K562 (cell line): ENCODE measurements at regions not wholly inside any gene's neighbourhood (a gene's known extent, or its start where the extent isn't known, plus 50 kb on each side); places are given as distances from the start of the nearest gene placed in this dataset.

Experiments used
- ATAC-seq: fragments of 200-7000 bp; cut with Tn5 transposase; 3 replicates; pipeline ENCODE4 v1.9.1; 2020; ENCODE audit warnings: moderate library complexity
- BruUV-seq: library from RNA; stranded (reverse); fragments of 400-500 nt; replicated peaks from 2 replicates; lab custom pipeline; 2021; lab: Mats Ljungman, UMichigan
- CTCF ChIA-PET: fragments of 300-600 bp; formaldehyde crosslinking; extraction: SDS; loops from one replicate; lab custom pipeline; 2021; ENCODE audit warnings: low intra/inter-chr PET ratio; lab: Yijun Ruan, JAX
- POLR2A ChIA-PET: fragments of 300-600, 350-650 bp; sonication (Branson Sonifier 250); formaldehyde crosslinking; extraction: SDS; loops from one replicate; lab custom pipeline; 2021; ENCODE audit warnings: antibody characterized with exemption, inconsistent platforms; lab: Yijun Ruan, JAX
- DNase-seq, 4 experiments: peaks; one replicate each; pipeline versions ENCODE4 v3.0.0 to v3.0.0-alpha.2; 2011 to 2018; ENCODE audit warnings: low spot score in 3 of 4, mixed read lengths in 3 of 4; ENCODE audit errors: extremely low read depth in 1 of 4
- FAIRE-seq: peaks from 2 replicates; lab custom pipeline; 2011; peaks lifted over from hg19 to GRCh38; lab: Jason Lieb, UNC
- H2AFZ ChIP-seq: 2 replicates; pipeline ENCODE4 v1.6.0; 2011; ENCODE audit warnings: low read depth, low read length, control low read depth, inconsistent platforms
- H3K27ac ChIP-seq: fragments of 200-600 bp; 3 replicates; pipeline ENCODE4 v1.8.0; 2011; ENCODE audit warnings: low read depth, mild to moderate bottlenecking, control low read depth, inconsistent platforms, low read length, moderate library complexity, mixed read lengths; ENCODE audit errors: extremely low read depth
- H3K27me3 ChIP-seq, 2 experiments: fragments of 300-600 bp in 1 of 2; 2 replicates in 1 of 2; 3 replicates in 1 of 2; pipeline versions ENCODE4 v1.6.0 to v1.8.0; 2011; ENCODE audit warnings: inconsistent platforms in 2 of 2, low read length in 2 of 2, mild to moderate bottlenecking in 1 of 2, mixed read lengths in 1 of 2, moderate library complexity in 1 of 2; ENCODE audit not compliant: control insufficient read depth in 2 of 2, insufficient read depth in 2 of 2
- H3K36me3 ChIP-seq: fragments of 300-600 bp; 3 replicates; pipeline ENCODE4 v1.8.0; 2011; ENCODE audit warnings: mild to moderate bottlenecking, low read length, inconsistent platforms; ENCODE audit not compliant: control insufficient read depth, insufficient read depth
- H3K4me1 ChIP-seq, 2 experiments: fragments of 200-600 bp in 1 of 2; replicated peaks in 1 of 2; 2 replicates in 1 of 2; 3 replicates in 1 of 2; pipeline versions ENCODE4 v1.5.1 to v1.8.0; 2011; ENCODE audit warnings: inconsistent platforms in 2 of 2, low read length in 2 of 2, mild to moderate bottlenecking in 1 of 2, mixed read lengths in 1 of 2, moderate library complexity in 1 of 2; ENCODE audit not compliant: control insufficient read depth in 2 of 2, insufficient read depth in 2 of 2
- H3K4me2 ChIP-seq: 2 replicates; pipeline ENCODE4 v1.6.1; 2011; ENCODE audit warnings: low read length, control low read depth, inconsistent platforms, mixed read lengths; ENCODE audit not compliant: insufficient read depth
- H3K4me3 ChIP-seq: fragments of 200-600 bp; sonication (generic), shearing (Covaris generic); 2 replicates; pipeline ENCODE4 v1.5.1; 2016; ENCODE audit warnings: control low read depth, inconsistent platforms
- H3K79me2 ChIP-seq: fragments of 200-600 bp; 3 replicates; pipeline ENCODE4 v1.8.0; 2011; ENCODE audit warnings: low read length, inconsistent platforms; ENCODE audit not compliant: control insufficient read depth, insufficient read depth
- H3K9ac ChIP-seq, 2 experiments: 2 replicates each; pipeline versions ENCODE4 v1.6.0 to v1.6.1; 2011; ENCODE audit warnings: low read depth in 2 of 2, low read length in 2 of 2, control low read depth in 1 of 2, inconsistent platforms in 1 of 2, mild to moderate bottlenecking in 1 of 2, mixed read lengths in 1 of 2; ENCODE audit not compliant: insufficient read depth in 1 of 2
- H3K9me1 ChIP-seq: one replicate; pipeline ENCODE4 v1.6.0; 2011; ENCODE audit warnings: inconsistent platforms, mild to moderate bottlenecking, low read length, moderate library complexity; ENCODE audit not compliant: control insufficient read depth, insufficient read depth
- H3K9me3 ChIP-seq: replicated peaks from 2 replicates; pipeline ENCODE4 v1.5.1; 2011; ENCODE audit warnings: low read depth, low read length, inconsistent platforms; ENCODE audit not compliant: control insufficient read depth, insufficient read depth
- H4K20me1 ChIP-seq: replicated peaks from 2 replicates; pipeline ENCODE4 v1.6.1; 2011; ENCODE audit warnings: low read length, inconsistent platforms, mixed read lengths; ENCODE audit not compliant: control insufficient read depth, insufficient read depth
- AFF4 ChIP-seq: sonication (generic); formaldehyde crosslinking; IDR thresholded peaks from 2 replicates; pipeline ENCODE4 v1.8.0; 2023; ENCODE audit warnings: mild to moderate bottlenecking, missing genetic modification reagents
- BRD9 ChIP-seq: fragments of 450-650 bp; IDR thresholded peaks from 2 replicates; pipeline ENCODE4 v1.6.1; 2018; ENCODE audit warnings: low read depth; ENCODE audit not compliant: partially characterized antibody
- CTBP1 ChIP-seq: fragments of 450-650 bp; IDR thresholded peaks from 2 replicates; pipeline ENCODE4 v1.6.1; 2016; ENCODE audit warnings: borderline replicate concordance
- HNRNPUL1 ChIP-seq: fragments of 200-400 bp; formaldehyde crosslinking; IDR thresholded peaks from 2 replicates; pipeline ENCODE4 v1.6.1; 2017; ENCODE audit warnings: low read length
- MEF2A ChIP-seq: IDR thresholded peaks from 2 replicates; pipeline ENCODE4 v1.6.1; 2011; ENCODE audit warnings: low read depth, mild to moderate bottlenecking, low read length, moderate library complexity; ENCODE audit not compliant: control insufficient read depth
- NFIX ChIP-seq: fragments of 250-450 bp; sonication (Bioruptor Pico); IDR thresholded peaks from 2 replicates; pipeline ENCODE4 v1.4.0; 2020; ENCODE audit warnings: low read depth, mild to moderate bottlenecking, moderate library complexity
- RB1 ChIP-seq: fragments of 450-650 bp; IDR thresholded peaks from 2 replicates; pipeline ENCODE4 v1.6.1; 2017; ENCODE audit warnings: low read depth, mild to moderate bottlenecking
- RUNX1 ChIP-seq: sonication (generic); IDR thresholded peaks from 2 replicates; pipeline ENCODE4 v1.6.1; 2016; ENCODE audit warnings: antibody characterized with exemption, low read depth
- YY1 ChIP-seq, 3 experiments: IDR thresholded peaks; 2 replicates each; pipeline ENCODE4 v1.6.1; 2011; ENCODE audit warnings: low read length in 2 of 3, mild to moderate bottlenecking in 2 of 3, moderate library complexity in 2 of 3, borderline replicate concordance in 1 of 3, control low read depth in 1 of 3, low read depth in 1 of 3; ENCODE audit not compliant: insufficient read depth in 3 of 3, insufficient replicate concordance in 2 of 3, control insufficient read depth in 1 of 3, insufficient read length in 1 of 3; ENCODE audit errors: extremely low read depth in 1 of 3
- ZC3H4 ChIP-seq: sonication (generic); formaldehyde crosslinking; IDR thresholded peaks from 2 replicates; pipeline ENCODE4 v1.9.0; 2021; ENCODE audit warnings: missing genetic modification reagents, borderline replicate concordance
- ZNF143 ChIP-seq: sonication (generic); formaldehyde crosslinking; IDR thresholded peaks from 2 replicates; pipeline ENCODE4 v1.9.0; 2022; ENCODE audit warnings: mild to moderate bottlenecking, missing genetic modification reagents
- ZNF41 ChIP-seq: fragments of 250-450 bp; sonication (Bioruptor Pico); conservative IDR thresholded peaks from 2 replicates; pipeline ENCODE4 v1.4.0; 2020; ENCODE audit warnings: mild to moderate bottlenecking
- ZNF785 ChIP-seq: fragments of 250-450 bp; sonication (Bioruptor Pico); IDR thresholded peaks from 2 replicates; pipeline ENCODE4 v1.4.0; 2020; ENCODE audit warnings: mild to moderate bottlenecking
- WGBS: fragments of 100-300 bp; shearing (Covaris generic); methylation state at CpG from one replicate; pipeline ENCODE4 v1.1.6; 2016; ENCODE audit warnings: low coverage, mixed read lengths; ENCODE audit not compliant: insufficient coverage; ENCODE audit errors: missing lambda C conversion rate; 5-methylcytosine and 5-hydroxymethylcytosine counted together
- in situ Hi-C: fragments of 300-500 bp; cut with MboI; formaldehyde crosslinking; loops from 4 replicates; pipeline ENCODE4 v1.15.0; 2018; ENCODE audit warnings: inconsistent platforms, mixed read lengths
- intact Hi-C: fragments of 100-400 bp; cut with micrococcal nuclease; formaldehyde crosslinking; loops from 2 replicates; pipeline ENCODE4 v1.14.2; 2022
- TF ChIP-seq, protein P1 (sequence below), 2 experiments: fragments of 450-650 bp; conservative IDR thresholded peaks; 2 replicates each; pipeline ENCODE4 v1.6.1; 2017; ENCODE audit warnings: mild to moderate bottlenecking in 2 of 2, moderate library complexity in 2 of 2
- TF ChIP-seq, protein P2 (sequence below): fragments of 450-650 bp; formaldehyde crosslinking; IDR thresholded peaks from 2 replicates; pipeline ENCODE4 v1.4.0; 2020; ENCODE audit warnings: mild to moderate bottlenecking, moderate library complexity

DNA sequence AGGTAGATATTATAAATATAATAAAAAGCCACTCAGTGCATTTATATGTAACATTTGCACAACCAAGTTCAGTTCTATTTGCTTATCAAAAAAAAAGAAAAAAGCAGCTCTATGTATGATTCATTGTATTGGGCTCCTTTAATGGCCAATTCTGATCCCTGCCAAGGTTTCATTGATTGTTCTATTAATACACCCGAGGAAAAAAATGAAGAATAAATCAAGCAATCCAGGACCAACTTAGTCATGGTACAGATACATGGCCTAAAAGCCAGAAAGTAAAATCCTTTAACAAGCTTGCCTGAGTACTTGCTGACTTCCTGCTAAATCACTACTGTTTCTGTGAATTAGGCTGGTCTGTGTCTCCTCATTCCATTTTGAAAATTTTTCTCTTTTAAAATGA lies 77.6 kb upstream of the PCDH7 start (continued):
- TF ChIP-seq ZNF785 (CRISPR knock-in tag): no peak
- TF ChIP-seq ZNF143 (CRISPR knock-in tag): no peak

- intact Hi-C loops: no loop called here
- TF ChIP-seq NFIX (CRISPR knock-in tag) (no peak), MEF2A (no peak), BRD9 (no peak), RUNX1 (no peak), HNRNPUL1 (no peak), CTBP1 (no peak), RB1 (no peak), AFF4 (CRISPR knock-in tag) (no peak), YY1 (IDR thresholded peaks at IDR 0.05; ENCODE audit: borderline replicate concordance in 1 of 3, control insufficient read depth in 1 of 3, extremely low read depth in 1 of 3, insufficient read depth in 3 of 3, insufficient read length in 1 of 3, insufficient replicate concordance in 2 of 3, low read depth in 1 of 3, low read length in 2 of 3) (no peak), ZNF41 (no peak), ZC3H4 (CRISPR knock-in tag) (no peak)
- TF ChIP-seq, protein P1, sequence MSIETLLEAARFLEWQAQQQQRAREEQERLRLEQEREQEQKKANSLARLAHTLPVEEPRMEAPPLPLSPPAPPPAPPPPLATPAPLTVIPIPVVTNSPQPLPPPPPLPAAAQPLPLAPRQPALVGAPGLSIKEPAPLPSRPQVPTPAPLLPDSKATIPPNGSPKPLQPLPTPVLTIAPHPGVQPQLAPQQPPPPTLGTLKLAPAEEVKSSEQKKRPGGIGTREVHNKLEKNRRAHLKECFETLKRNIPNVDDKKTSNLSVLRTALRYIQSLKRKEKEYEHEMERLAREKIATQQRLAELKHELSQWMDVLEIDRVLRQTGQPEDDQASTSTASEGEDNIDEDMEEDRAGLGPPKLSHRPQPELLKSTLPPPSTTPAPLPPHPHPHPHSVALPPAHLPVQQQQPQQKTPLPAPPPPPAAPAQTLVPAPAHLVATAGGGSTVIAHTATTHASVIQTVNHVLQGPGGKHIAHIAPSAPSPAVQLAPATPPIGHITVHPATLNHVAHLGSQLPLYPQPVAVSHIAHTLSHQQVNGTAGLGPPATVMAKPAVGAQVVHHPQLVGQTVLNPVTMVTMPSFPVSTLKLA (conservative IDR thresholded peaks at IDR 0.05): no peak
- TF ChIP-seq, protein P2, sequence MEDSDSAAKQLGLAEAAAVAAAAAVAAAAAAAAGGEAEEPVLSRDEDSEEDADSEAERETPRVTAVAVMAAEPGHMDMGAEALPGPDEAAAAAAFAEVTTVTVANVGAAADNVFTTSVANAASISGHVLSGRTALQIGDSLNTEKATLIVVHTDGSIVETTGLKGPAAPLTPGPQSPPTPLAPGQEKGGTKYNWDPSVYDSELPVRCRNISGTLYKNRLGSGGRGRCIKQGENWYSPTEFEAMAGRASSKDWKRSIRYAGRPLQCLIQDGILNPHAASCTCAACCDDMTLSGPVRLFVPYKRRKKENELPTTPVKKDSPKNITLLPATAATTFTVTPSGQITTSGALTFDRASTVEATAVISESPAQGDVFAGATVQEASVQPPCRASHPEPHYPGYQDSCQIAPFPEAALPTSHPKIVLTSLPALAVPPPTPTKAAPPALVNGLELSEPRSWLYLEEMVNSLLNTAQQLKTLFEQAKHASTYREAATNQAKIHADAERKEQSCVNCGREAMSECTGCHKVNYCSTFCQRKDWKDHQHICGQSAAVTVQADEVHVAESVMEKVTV (CRISPR knock-in tag): no peak
Measured at GRCh38 chr4:30653291-30653690, 66.9 kb upstream of the PCDH7 start.

More at GRCh38 chr4:30653291-30653690, 66.9 kb upstream of the PCDH7 start:
- no peak for ATAC-seq
- Histone ChIP-seq H3K4me2 (no peak overlapping the region), H3K4me1 (no peaks in the 10 kb centered on the region), H3K27me3 (no peaks in the 10 kb centered on the region), H4K20me1 (no peaks in the 10 kb centered on the region), H3K27ac (no peak overlapping the region), H3K4me3 (no peak overlapping the region), H3K9me3 (0 out of 2 replicates have a peak, but pooled peaks cover 2% of the 10 kb centered on the region), H2AFZ (no peak overlapping the region), H3K36me3 (no peaks in the 10 kb centered on the region), H3K9ac (no peak overlapping the region), H3K9me1 (no peaks in the 10 kb centered on the region), H3K79me2 (no peaks in the 10 kb centered on the region)
- WGBS: 0% methylated on average over 1 of the region's 1 CpG
- ChIA-PET CTCF (no interaction called here), POLR2A (no interaction called here)
- in situ Hi-C loops: no loop called here
- FAIRE-seq: no peak
- BruUV-seq: no TSS peak
- no peak for DNase-seq
